Muscle layer of duodenum (tissue), 2 donors: ENCODE measurements at regions not wholly inside any gene's neighbourhood (a gene's known extent, or its start where the extent isn't known, plus 50 kb on each side); places are given as distances from the start of the nearest gene placed in this dataset.

Source experiments
- H3K27ac ChIP-seq: one replicate; pipeline ENCODE4 v1.7.0; 2013; ENCODE audit warnings: mild to moderate bottlenecking, low read length
- H3K27me3 ChIP-seq: one replicate; pipeline ENCODE4 v1.7.0; 2013; ENCODE audit warnings: low read depth, mild to moderate bottlenecking, control low read depth, low read length
- H3K36me3 ChIP-seq, 2 donors: one replicate each; pipeline ENCODE4 v1.7.0; 2013; ENCODE audit warnings: low read length in 2 of 2, control low read depth in 1 of 2, mild to moderate bottlenecking in 1 of 2; ENCODE audit not compliant: insufficient read depth in 2 of 2, control insufficient read depth in 1 of 2
- H3K4me1 ChIP-seq, 2 donors: one replicate each; pipeline ENCODE4 v1.7.0; 2013; ENCODE audit warnings: low read length in 2 of 2, mild to moderate bottlenecking in 2 of 2, control low read depth in 1 of 2, moderate library complexity in 1 of 2; ENCODE audit not compliant: insufficient read depth in 2 of 2, control insufficient read depth in 1 of 2
- H3K4me3 ChIP-seq, 2 donors: one replicate each; pipeline ENCODE4 v1.7.0; 2013; ENCODE audit warnings: low read length in 2 of 2, low read depth in 1 of 2, mild to moderate bottlenecking in 1 of 2
- H3K9me3 ChIP-seq, 2 donors: one replicate each; pipeline ENCODE4 v1.7.0; 2013; ENCODE audit warnings: low read length in 2 of 2, control low read depth in 1 of 2, mild to moderate bottlenecking in 1 of 2; ENCODE audit not compliant: control insufficient read depth in 1 of 2
- donor health status: healthy.

- H3K27ac ChIP-seq, result no peak overlapping the region
- H3K4me3 ChIP-seq, result no peak overlapping the region
- H3K9me3 ChIP-seq, result peaks cover 11 to 26% of the 10 kb centered on the region in 2 donors
- H3K27me3 ChIP-seq, result no peaks in the 10 kb centered on the region
- no peaks in the 10 kb centered on the region for H3K4me1 ChIP-seq
- no peaks in the 10 kb centered on the region for H3K36me3 ChIP-seq
Observed at GRCh38 chr3:127113571-127113891, 79.4 kb upstream of the PRR23E start.

GRCh38 chr3:127114337-127115070 is 78.4 kb upstream of the PRR23E start:
- Histone ChIP-seq H3K27me3 (no peaks in the 10 kb centered on the region), H3K9me3 (peaks cover 11 to 26% of the 10 kb centered on the region in 2 donors), H3K4me1 (no peaks in the 10 kb centered on the region), H3K4me3 (no peak overlapping the region), H3K36me3 (no peaks in the 10 kb centered on the region), H3K27ac (no peak overlapping the region)

- no peaks in the 10 kb centered on the region for H3K27me3 ChIP-seq
Observed at GRCh38 chr3:127115691-127116351, 77.1 kb upstream of the PRR23E start.

GRCh38 chr3:127118366-127118765 is 74.6 kb upstream of the PRR23E start:
- Histone ChIP-seq H3K9me3 (peaks cover 0 to under 1% of the 10 kb centered on the region in 2 donors), H3K4me3 (no peak overlapping the region), H3K4me1 (no peaks in the 10 kb centered on the region)

More at GRCh38 chr3:127115691-127116351, 77.1 kb upstream of the PRR23E start:
- H3K9me3 ChIP-seq, result peaks cover 11 to 26% of the 10 kb centered on the region in 2 donors
- no peaks in the 10 kb centered on the region for H3K4me1 ChIP-seq
- H3K36me3 ChIP-seq, result no peaks in the 10 kb centered on the region
- no peak overlapping the region for H3K4me3 ChIP-seq
- H3K27ac ChIP-seq, result no peak overlapping the region

GRCh38 chr3:127119693-127120464 is 73.1 kb upstream of the PRR23E start:
- Histone ChIP-seq H3K4me1 (no peaks in the 10 kb centered on the region), H3K27ac (no peak overlapping the region), H3K4me3 (no peak overlapping the region), H3K27me3 (no peaks in the 10 kb centered on the region), H3K36me3 (no peaks in the 10 kb centered on the region), H3K9me3 (no peaks in the 10 kb centered on the region)

More at GRCh38 chr3:127118366-127118765, 74.6 kb upstream of the PRR23E start:
- no peaks in the 10 kb centered on the region for H3K36me3 ChIP-seq
- no peak overlapping the region for H3K27ac ChIP-seq
- H3K27me3 ChIP-seq, result no peaks in the 10 kb centered on the region

GRCh38 chr3:127120851-127121647 is 71.9 kb upstream of the PRR23E start:
- Histone ChIP-seq H3K27ac (no peak overlapping the region), H3K9me3 (no peaks in the 10 kb centered on the region)

GRCh38 chr3:127121885-127122284 is 71.0 kb upstream of the PRR23E start:
- Histone ChIP-seq H3K27me3 (peaks cover 5% of the 10 kb centered on the region), H3K4me3 (no peak overlapping the region), H3K36me3 (no peaks in the 10 kb centered on the region), H3K27ac (no peak overlapping the region), H3K4me1 (no peaks in the 10 kb centered on the region), H3K9me3 (no peaks in the 10 kb centered on the region)

More at GRCh38 chr3:127120851-127121647, 71.9 kb upstream of the PRR23E start:
- no peaks in the 10 kb centered on the region for H3K36me3 ChIP-seq
- peaks cover 3% of the 10 kb centered on the region for H3K27me3 ChIP-seq
- H3K4me3 ChIP-seq, result no peak overlapping the region
- no peaks in the 10 kb centered on the region for H3K4me1 ChIP-seq

GRCh38 chr3:127123533-127123932 is 69.4 kb upstream of the PRR23E start:
- no peak overlapping the region for H3K4me3 ChIP-seq
- H3K36me3 ChIP-seq, result no peaks in the 10 kb centered on the region
- H3K27ac ChIP-seq, result no peak overlapping the region
- no peaks in the 10 kb centered on the region for H3K4me1 ChIP-seq
- no peaks in the 10 kb centered on the region for H3K9me3 ChIP-seq
- peaks cover 5% of the 10 kb centered on the region for H3K27me3 ChIP-seq

GRCh38 chr3:127124120-127124519 is 68.8 kb upstream of the PRR23E start:
- H3K9me3 ChIP-seq, result no peaks in the 10 kb centered on the region
- no peaks in the 10 kb centered on the region for H3K4me1 ChIP-seq
- H3K4me3 ChIP-seq, result no peak overlapping the region
- H3K36me3 ChIP-seq, result no peaks in the 10 kb centered on the region
- no peak overlapping the region for H3K27ac ChIP-seq
- peaks cover 5% of the 10 kb centered on the region for H3K27me3 ChIP-seq

- H3K4me3 ChIP-seq, result no peak overlapping the region
- peaks cover 17% of the 10 kb centered on the region for H3K27me3 ChIP-seq
- H3K9me3 ChIP-seq, result no peaks in the 10 kb centered on the region
- H3K4me1 ChIP-seq, result peaks cover 0 to 15% of the 10 kb centered on the region in 2 donors
- H3K36me3 ChIP-seq, result no peaks in the 10 kb centered on the region
- H3K27ac ChIP-seq, result no peak overlapping the region
Observed at GRCh38 chr3:127131424-127132170, 61.3 kb upstream of the PRR23E start.
